ENCODE measurements at regions not wholly inside any gene's neighbourhood (a gene's known extent, or its start where the extent isn't known, plus 50 kb on each side); places are given as distances from the start of the nearest gene placed in this dataset.

DNA sequence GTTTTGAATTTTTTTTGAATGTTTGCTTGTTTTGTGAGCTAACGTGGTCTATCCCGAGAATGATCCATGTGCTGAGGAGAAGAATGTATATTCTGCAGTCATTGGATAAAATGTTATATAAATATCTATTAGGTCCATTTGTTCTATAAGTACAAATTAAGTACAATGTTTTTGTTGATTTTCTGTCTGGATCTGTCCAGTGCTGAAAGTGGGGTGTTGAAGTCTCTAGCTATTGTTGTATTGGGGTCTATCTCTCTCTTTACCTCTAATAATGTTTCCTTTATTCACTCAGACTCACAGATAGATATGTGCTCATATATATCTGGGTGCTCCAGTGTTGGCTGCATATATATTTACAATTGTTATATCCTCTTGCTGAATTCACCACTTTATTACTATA lies 144.8 kb upstream of the SETMAR start:
- no peak for TF ChIP-seq POLR2A (IDR thresholded peaks at IDR 0.05; ENCODE audit: low read length)
- TF ChIP-seq GATA1 (IDR thresholded peaks at IDR 0.05; ENCODE audit: low read depth, low read length) = no peak
